ENCODE measurements at regions not wholly inside any gene's neighbourhood (a gene's known extent, or its start where the extent isn't known, plus 50 kb on each side); places are given as distances from the start of the nearest gene placed in this dataset.

- no peak for DNase-seq (ENCODE audit: low spot score)
Observed at GRCh38 chr2:111219285-111219684, 98.6 kb downstream of the BCL2L11 start.

- DNase-seq (ENCODE audit: low spot score): no peak
Observed at GRCh38 chr2:111219734-111220505, 99.2 kb downstream of the BCL2L11 start.

GRCh38 chr2:111220962-111221361 is 100.2 kb downstream of the BCL2L11 start:
- DNase-seq (ENCODE audit: low spot score): no peak

GRCh38 chr2:111221701-111222100 is 101.0 kb downstream of the BCL2L11 start:
- no peak for DNase-seq (ENCODE audit: low spot score)

GRCh38 chr2:111222204-111222866 is 101.6 kb downstream of the BCL2L11 start:
- DNase-seq (ENCODE audit: low spot score): no peak

GRCh38 chr2:111225856-111226255 is 105.1 kb downstream of the BCL2L11 start:
- DNase-seq (ENCODE audit: low spot score): no peak

- no peak for DNase-seq (ENCODE audit: low spot score)
Observed at GRCh38 chr2:111226876-111227700, 106.4 kb downstream of the BCL2L11 start.

- DNase-seq (ENCODE audit: low spot score): no peak
Observed at GRCh38 chr2:111227716-111228141, 107.0 kb downstream of the BCL2L11 start.

GRCh38 chr2:111231532-111232252 is 111.0 kb downstream of the BCL2L11 start:
- no peak for DNase-seq (ENCODE audit: low spot score)

GRCh38 chr2:111235192-111236015 is 114.7 kb downstream of the BCL2L11 start:
- DNase-seq (ENCODE audit: low spot score): no peak

GRCh38 chr2:111236025-111236424 is 115.3 kb downstream of the BCL2L11 start:
- no peak for DNase-seq (ENCODE audit: low spot score)

- DNase-seq (ENCODE audit: low spot score): no peak
Observed at GRCh38 chr2:111238296-111238695, 117.6 kb downstream of the BCL2L11 start.

- no peak for DNase-seq (ENCODE audit: low spot score)
Observed at GRCh38 chr2:111239107-111239506, 118.4 kb downstream of the BCL2L11 start.

GRCh38 chr2:111239581-111240249 is 119.0 kb downstream of the BCL2L11 start:
- no peak for DNase-seq (ENCODE audit: low spot score)

GRCh38 chr2:111243295-111243694 is 122.6 kb downstream of the BCL2L11 start:
- no peak for DNase-seq (ENCODE audit: low spot score)

- no peak for DNase-seq (ENCODE audit: low spot score)
Observed at GRCh38 chr2:111244864-111245263, 124.2 kb downstream of the BCL2L11 start.

GRCh38 chr2:111246620-111247061 is 125.9 kb downstream of the BCL2L11 start:
- DNase-seq (ENCODE audit: low spot score): no peak

- no peak for DNase-seq (ENCODE audit: low spot score)
Observed at GRCh38 chr2:111247491-111247890, 126.8 kb downstream of the BCL2L11 start.

- DNase-seq (ENCODE audit: low spot score): no peak
Observed at GRCh38 chr2:111249806-111250205, 129.1 kb downstream of the BCL2L11 start.

- no peak for DNase-seq (ENCODE audit: low spot score)
Observed at GRCh38 chr2:111250448-111251030, 129.8 kb downstream of the BCL2L11 start.

All from CD4-positive, alpha-beta T cell treated with Interleukin-2 at 100 ng/mL for 4 hours (primary cell).